ENCODE measurements at regions not wholly inside any gene's neighbourhood (a gene's known extent, or its start where the extent isn't known, plus 50 kb on each side); places are given as distances from the start of the nearest gene placed in this dataset.

GRCh38 chr21:38995071-38995669 lies 188.1 kb downstream of the PSMG1 start:
- Histone ChIP-seq H3K27ac (ENCODE audit: low read length) (no peak overlapping the region), H3K4me1 (ENCODE audit: control insufficient read depth, insufficient read depth, low read length) (no peaks in the 10 kb centered on the region)
- WGBS (ENCODE audit: insufficient coverage): 91% methylated on average over 13 of the region's 13 CpGs

GRCh38 chr21:38994042-38994441 lies 188.3 kb downstream of the ETS2 start:
- no peaks in the 10 kb centered on the region for H3K36me3 Mint-ChIP-seq
- intact Hi-C loops (cut with micrococcal nuclease): no loop called here
- H3K27me3 ChIP-seq (ENCODE audit: control insufficient read depth, insufficient read depth, low read length): no peaks in the 10 kb centered on the region
- no peak overlapping the region for H3K27ac Mint-ChIP-seq
- no peaks in the 10 kb centered on the region for H3K9me3 Mint-ChIP-seq
- no peak overlapping the region for H3K4me3 ChIP-seq (ENCODE audit: low read length)
- DNase-seq (no peak), ATAC-seq (no peak)
- peaks cover 0 to 6% of the 10 kb centered on the region in 2 donors for H3K4me1 Mint-ChIP-seq
- no peak overlapping the region for H3K27ac ChIP-seq (ENCODE audit: low read length)
- H3K27me3 Mint-ChIP-seq (ENCODE audit: low read depth in 2 of 2): peaks cover 19 to 50% of the 10 kb centered on the region in 2 donors
- TF ChIP-seq CTCF (IDR thresholded peaks at IDR 0.05): no peak
- H3K4me3 Mint-ChIP-seq: no peak overlapping the region
- no peaks in the 10 kb centered on the region for H3K4me1 ChIP-seq (ENCODE audit: control insufficient read depth, insufficient read depth, low read length)
- WGBS (ENCODE audit: insufficient coverage): 89% methylated on average over 12 of the region's 12 CpGs
- H3K36me3 ChIP-seq (ENCODE audit: control insufficient read depth, insufficient read depth, low read length): no peaks in the 10 kb centered on the region
- H3K9me3 ChIP-seq (ENCODE audit: control insufficient read depth, insufficient read depth, low read length): no peaks in the 10 kb centered on the region

More at GRCh38 chr21:38995071-38995669, 188.1 kb downstream of the PSMG1 start:
- Mint-ChIP-seq H3K27ac (no peak overlapping the region), H3K4me3 (no peak overlapping the region), H3K36me3 (no peaks in the 10 kb centered on the region), H3K27me3 (ENCODE audit: low read depth in 2 of 2) (peaks cover 17 to 43% of the 10 kb centered on the region in 2 donors), H3K4me1 (peaks cover 0 to 6% of the 10 kb centered on the region in 2 donors), H3K9me3 (no peaks in the 10 kb centered on the region)
- DNase-seq (no peak), ATAC-seq (no peak)
- intact Hi-C loops (cut with micrococcal nuclease): no loop called here
- no peak overlapping the region for H3K4me3 ChIP-seq (ENCODE audit: low read length)
- no peak for TF ChIP-seq CTCF (IDR thresholded peaks at IDR 0.05)
- no peaks in the 10 kb centered on the region for H3K36me3 ChIP-seq (ENCODE audit: control insufficient read depth, insufficient read depth, low read length)
- H3K27me3 ChIP-seq (ENCODE audit: control insufficient read depth, insufficient read depth, low read length): no peaks in the 10 kb centered on the region
- H3K9me3 ChIP-seq (ENCODE audit: control insufficient read depth, insufficient read depth, low read length): no peaks in the 10 kb centered on the region

GRCh38 chr21:38993561-38993960 lies 187.8 kb downstream of the ETS2 start:
- Mint-ChIP-seq H3K9me3 (no peaks in the 10 kb centered on the region), H3K4me1 (peaks cover 0 to 6% of the 10 kb centered on the region in 2 donors), H3K27me3 (ENCODE audit: low read depth in 2 of 2) (peaks cover 23 to 50% of the 10 kb centered on the region in 2 donors), H3K36me3 (no peaks in the 10 kb centered on the region), H3K4me3 (no peak overlapping the region), H3K27ac (no peak overlapping the region)
- Histone ChIP-seq H3K4me1 (ENCODE audit: control insufficient read depth, insufficient read depth, low read length) (no peaks in the 10 kb centered on the region), H3K9me3 (ENCODE audit: control insufficient read depth, insufficient read depth, low read length) (no peaks in the 10 kb centered on the region), H3K36me3 (ENCODE audit: control insufficient read depth, insufficient read depth, low read length) (no peaks in the 10 kb centered on the region), H3K4me3 (ENCODE audit: low read length) (no peak overlapping the region), H3K27ac (ENCODE audit: low read length) (no peak overlapping the region), H3K27me3 (ENCODE audit: control insufficient read depth, insufficient read depth, low read length) (no peaks in the 10 kb centered on the region)
- WGBS (ENCODE audit: insufficient coverage): 82% methylated on average over 4 of the region's 4 CpGs
- DNase-seq (no peak), ATAC-seq (no peak)
- intact Hi-C loops (cut with micrococcal nuclease): no loop called here
- TF ChIP-seq CTCF (IDR thresholded peaks at IDR 0.05): no peak

GRCh38 chr21:38992737-38993136 lies 187.0 kb downstream of the ETS2 start:
- Histone ChIP-seq H3K27ac (ENCODE audit: low read length) (no peak overlapping the region), H3K36me3 (ENCODE audit: control insufficient read depth, insufficient read depth, low read length) (no peaks in the 10 kb centered on the region), H3K9me3 (ENCODE audit: control insufficient read depth, insufficient read depth, low read length) (no peaks in the 10 kb centered on the region), H3K4me1 (ENCODE audit: control insufficient read depth, insufficient read depth, low read length) (no peaks in the 10 kb centered on the region), H3K27me3 (ENCODE audit: control insufficient read depth, insufficient read depth, low read length) (no peaks in the 10 kb centered on the region), H3K4me3 (ENCODE audit: low read length) (no peak overlapping the region)
- 85% methylated on average over 3 of the region's 3 CpGs for WGBS (ENCODE audit: insufficient coverage)
- H3K27ac Mint-ChIP-seq: no peak overlapping the region
- H3K4me1 Mint-ChIP-seq: peaks cover 0 to 1% of the 10 kb centered on the region in 2 donors
- TF ChIP-seq CTCF (IDR thresholded peaks at IDR 0.05): no peak
- H3K36me3 Mint-ChIP-seq: no peaks in the 10 kb centered on the region
- intact Hi-C loops (cut with micrococcal nuclease): no loop called here
- H3K4me3 Mint-ChIP-seq: no peak overlapping the region
- H3K27me3 Mint-ChIP-seq (ENCODE audit: low read depth in 2 of 2): peaks cover 27 to 50% of the 10 kb centered on the region in 2 donors
- no peak for DNase-seq
- no peaks in the 10 kb centered on the region for H3K9me3 Mint-ChIP-seq
- ATAC-seq: no peak
